ENCODE measurements at regions not wholly inside any gene's neighbourhood (a gene's known extent, or its start where the extent isn't known, plus 50 kb on each side); places are given as distances from the start of the nearest gene placed in this dataset.
"Not testable (repeated sequence)": the region's sequence is repeated elsewhere in the genome, so short reads cannot be mapped to it uniquely, and the experiment has no call there.

- TF ChIP-seq EZH2 (IDR thresholded peaks at IDR 0.05; ENCODE audit: low read length): no peak
- no peaks in the 10 kb centered on the region for H3K36me3 ChIP-seq (ENCODE audit: control insufficient read depth in 2 of 2, extremely low read depth in 1 of 2, insufficient read depth in 2 of 2, low read length in 2 of 2)
- no peaks in the 10 kb centered on the region for H4K20me1 ChIP-seq (ENCODE audit: control insufficient read depth, extremely low read depth, insufficient read depth, low read length)
- H3K4me1 ChIP-seq (ENCODE audit: control insufficient read depth, extremely low read depth, insufficient read depth, low read length): no peaks in the 10 kb centered on the region
- no peak overlapping the region for H3K4me3 ChIP-seq (ENCODE audit: control insufficient read depth in 2 of 3, extremely low read depth in 1 of 3, insufficient read depth in 2 of 3, low read depth in 1 of 3, low read length in 3 of 3)
- no peak overlapping the region for H2AFZ ChIP-seq (ENCODE audit: control insufficient read depth, low read length)
- H3K9me1 ChIP-seq (ENCODE audit: control insufficient read depth, extremely low read depth, insufficient read depth, low read length): no peaks in the 10 kb centered on the region
- FAIRE-seq (no peak), DNase-seq (ENCODE audit: low read depth, low spot score) (no peak)
- dilution Hi-C loops (cut with MboI; ENCODE audit: extremely low pct_ligation_motif_present, low sequenced_read_pairs): no loop called here
- no peaks in the 10 kb centered on the region for H3K79me2 ChIP-seq (ENCODE audit: control insufficient read depth, insufficient read depth, low read length)
- H3K27me3 ChIP-seq (ENCODE audit: control insufficient read depth, extremely low read depth, insufficient read depth, low read length): no peaks in the 10 kb centered on the region
- H3K27ac ChIP-seq (ENCODE audit: control insufficient read depth, insufficient read depth, low read length): no peak overlapping the region
- H3K9ac ChIP-seq (ENCODE audit: control insufficient read depth, extremely low read depth, insufficient read depth, low read length): no peak overlapping the region
- H3K4me2 ChIP-seq (ENCODE audit: control insufficient read depth, extremely low read depth, insufficient read depth, low read depth, low read length): no peak overlapping the region
- no peaks in the 10 kb centered on the region for H3K9me3 ChIP-seq (ENCODE audit: control insufficient read depth, low read depth, low read length)
Observed at GRCh38 chr11:92464822-92465221, 240.2 kb downstream of the FAT3 start.

GRCh38 chr11:92465410-92465809 is 240.8 kb downstream of the FAT3 start:
- H2AFZ ChIP-seq (ENCODE audit: control insufficient read depth, low read length); H4K20me1 ChIP-seq (ENCODE audit: control insufficient read depth, extremely low read depth, insufficient read depth, low read length); FAIRE-seq; H3K79me2 ChIP-seq (ENCODE audit: control insufficient read depth, insufficient read depth, low read length); H3K9me1 ChIP-seq (ENCODE audit: control insufficient read depth, extremely low read depth, insufficient read depth, low read length); H3K4me2 ChIP-seq (ENCODE audit: control insufficient read depth, extremely low read depth, insufficient read depth, low read depth, low read length); H3K36me3 ChIP-seq (ENCODE audit: control insufficient read depth in 2 of 2, extremely low read depth in 1 of 2, insufficient read depth in 2 of 2, low read length in 2 of 2); H3K27ac ChIP-seq (ENCODE audit: control insufficient read depth, insufficient read depth, low read length); H3K4me3 ChIP-seq (ENCODE audit: control insufficient read depth in 2 of 3, extremely low read depth in 1 of 3, insufficient read depth in 2 of 3, low read depth in 1 of 3, low read length in 3 of 3); H3K9ac ChIP-seq (ENCODE audit: control insufficient read depth, extremely low read depth, insufficient read depth, low read length); DNase-seq (ENCODE audit: low read depth, low spot score); dilution Hi-C loops (cut with MboI; ENCODE audit: extremely low pct_ligation_motif_present, low sequenced_read_pairs); H3K9me3 ChIP-seq (ENCODE audit: control insufficient read depth, low read depth, low read length); H3K27me3 ChIP-seq (ENCODE audit: control insufficient read depth, extremely low read depth, insufficient read depth, low read length); H3K4me1 ChIP-seq (ENCODE audit: control insufficient read depth, extremely low read depth, insufficient read depth, low read length): not testable (repeated sequence)

DNA sequence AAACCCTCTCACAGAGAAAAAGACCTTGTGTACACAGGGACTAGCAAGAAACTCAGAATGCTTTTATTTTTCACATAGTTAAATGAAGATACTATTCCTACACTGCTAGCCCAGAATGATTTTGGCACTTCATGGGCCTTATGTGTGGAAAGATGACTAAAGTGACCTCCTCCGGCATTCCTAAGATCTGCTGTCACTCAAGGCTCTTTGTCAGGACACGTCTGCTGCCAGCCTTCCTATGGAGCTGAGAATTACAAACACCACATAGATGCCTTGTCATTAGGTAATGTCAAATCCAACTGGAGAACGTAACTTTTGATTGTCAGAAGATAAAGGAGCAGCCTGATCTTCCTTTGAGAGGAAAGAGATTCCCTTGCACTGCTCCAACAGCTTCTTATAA is 249.1 kb downstream of the FAT3 start:
- Histone ChIP-seq H3K79me2 (ENCODE audit: control insufficient read depth, insufficient read depth, low read length) (no peaks in the 10 kb centered on the region), H3K4me2 (ENCODE audit: control insufficient read depth, extremely low read depth, insufficient read depth, low read depth, low read length) (peak overlapping the region; percentile 38), H3K9ac (ENCODE audit: control insufficient read depth, extremely low read depth, insufficient read depth, low read length) (no peak overlapping the region), H3K9me3 (ENCODE audit: control insufficient read depth, low read depth, low read length) (no peaks in the 10 kb centered on the region), H3K27ac (ENCODE audit: control insufficient read depth, insufficient read depth, low read length) (no peak overlapping the region), H3K9me1 (ENCODE audit: control insufficient read depth, extremely low read depth, insufficient read depth, low read length) (no peaks in the 10 kb centered on the region), H2AFZ (ENCODE audit: control insufficient read depth, low read length) (peak overlapping the region; percentile 23), H3K27me3 (ENCODE audit: control insufficient read depth, extremely low read depth, insufficient read depth, low read length) (no peaks in the 10 kb centered on the region), H3K36me3 (ENCODE audit: control insufficient read depth in 2 of 2, extremely low read depth in 1 of 2, insufficient read depth in 2 of 2, low read length in 2 of 2) (no peaks in the 10 kb centered on the region), H4K20me1 (ENCODE audit: control insufficient read depth, extremely low read depth, insufficient read depth, low read length) (no peaks in the 10 kb centered on the region), H3K4me3 (ENCODE audit: control insufficient read depth in 2 of 3, extremely low read depth in 1 of 3, insufficient read depth in 2 of 3, low read depth in 1 of 3, low read length in 3 of 3) (no peak overlapping the region), H3K4me1 (ENCODE audit: control insufficient read depth, extremely low read depth, insufficient read depth, low read length) (peaks cover 13% of the 10 kb centered on the region)
- TF ChIP-seq, protein P1, sequence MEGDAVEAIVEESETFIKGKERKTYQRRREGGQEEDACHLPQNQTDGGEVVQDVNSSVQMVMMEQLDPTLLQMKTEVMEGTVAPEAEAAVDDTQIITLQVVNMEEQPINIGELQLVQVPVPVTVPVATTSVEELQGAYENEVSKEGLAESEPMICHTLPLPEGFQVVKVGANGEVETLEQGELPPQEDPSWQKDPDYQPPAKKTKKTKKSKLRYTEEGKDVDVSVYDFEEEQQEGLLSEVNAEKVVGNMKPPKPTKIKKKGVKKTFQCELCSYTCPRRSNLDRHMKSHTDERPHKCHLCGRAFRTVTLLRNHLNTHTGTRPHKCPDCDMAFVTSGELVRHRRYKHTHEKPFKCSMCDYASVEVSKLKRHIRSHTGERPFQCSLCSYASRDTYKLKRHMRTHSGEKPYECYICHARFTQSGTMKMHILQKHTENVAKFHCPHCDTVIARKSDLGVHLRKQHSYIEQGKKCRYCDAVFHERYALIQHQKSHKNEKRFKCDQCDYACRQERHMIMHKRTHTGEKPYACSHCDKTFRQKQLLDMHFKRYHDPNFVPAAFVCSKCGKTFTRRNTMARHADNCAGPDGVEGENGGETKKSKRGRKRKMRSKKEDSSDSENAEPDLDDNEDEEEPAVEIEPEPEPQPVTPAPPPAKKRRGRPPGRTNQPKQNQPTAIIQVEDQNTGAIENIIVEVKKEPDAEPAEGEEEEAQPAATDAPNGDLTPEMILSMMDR (optimal IDR thresholded peaks at IDR 0.05 in 1 of 3, IDR thresholded peaks at IDR 0.05 in 1 of 3, conservative IDR thresholded peaks at IDR 0.05 in 1 of 3; ENCODE audit: extremely low read depth in 1 of 3, insufficient read depth in 2 of 3, low read length in 3 of 3): no peak
- no peak for TF ChIP-seq EZH2 (IDR thresholded peaks at IDR 0.05; ENCODE audit: low read length)
- dilution Hi-C loops (cut with MboI; ENCODE audit: extremely low pct_ligation_motif_present, low sequenced_read_pairs): no loop called here
- DNase-seq (ENCODE audit: low read depth, low spot score) (peak; percentile 28), FAIRE-seq (peak; percentile 83)

Data from keratinocyte (primary cell).